Liver (tissue), 8 donors: ENCODE measurements at regions not wholly inside any gene's neighbourhood (a gene's known extent, or its start where the extent isn't known, plus 50 kb on each side); places are given as distances from the start of the nearest gene placed in this dataset.

Experiments used
- DNase-seq: peaks from one replicate; pipeline ENCODE4 v3.0.0-alpha.2; 2017; ENCODE audit warnings: low spot score
- H3K27ac ChIP-seq, 2 donors: one replicate each; pipeline ENCODE4 v1.7.0; 2013; ENCODE audit warnings: inconsistent platforms in 2 of 2, low read length in 2 of 2, control low read depth in 1 of 2, low read depth in 1 of 2, mild to moderate bottlenecking in 1 of 2
- H3K27me3 ChIP-seq, 4 donors: one replicate each; pipeline versions ENCODE4 v1.6.1 to v1.7.0; 2013; ENCODE audit warnings: low read length in 3 of 4, inconsistent platforms in 1 of 4, mild to moderate bottlenecking in 1 of 4, moderate library complexity in 1 of 4; ENCODE audit not compliant: control insufficient read depth in 4 of 4, insufficient read depth in 4 of 4
- H3K36me3 ChIP-seq, 4 donors: one replicate each; pipeline versions ENCODE4 v1.6.1 to v1.7.0; 2013; ENCODE audit warnings: low read length in 3 of 4, mild to moderate bottlenecking in 3 of 4, low read depth in 1 of 4, moderate library complexity in 1 of 4; ENCODE audit not compliant: control insufficient read depth in 4 of 4, insufficient read depth in 3 of 4
- H3K4me1 ChIP-seq, 4 donors: one replicate each; pipeline versions ENCODE4 v1.6.1 to v1.7.0; 2013; ENCODE audit warnings: low read length in 3 of 4, mild to moderate bottlenecking in 3 of 4, moderate library complexity in 1 of 4; ENCODE audit not compliant: control insufficient read depth in 4 of 4, insufficient read depth in 4 of 4
- H3K4me3 ChIP-seq, 3 donors: one replicate each; pipeline versions ENCODE4 v1.6.1 to v1.7.0; 2013; ENCODE audit warnings: low read length in 3 of 3, control low read depth in 1 of 3, low read depth in 1 of 3, mild to moderate bottlenecking in 1 of 3
- H3K9ac ChIP-seq, 2 donors: one replicate each; pipeline ENCODE4 v1.7.0; 2013; ENCODE audit warnings: low read length in 2 of 2, mild to moderate bottlenecking in 2 of 2, moderate library complexity in 2 of 2, control low read depth in 1 of 2, low read depth in 1 of 2
- H3K9me3 ChIP-seq, 4 donors: one replicate each; pipeline versions ENCODE4 v1.6.1 to v1.7.0; 2013; ENCODE audit warnings: low read length in 3 of 4; ENCODE audit not compliant: control insufficient read depth in 4 of 4
- ATF3 ChIP-seq: IDR thresholded peaks from 2 replicates; pipeline ENCODE4 v1.6.1; 2016; ENCODE audit warnings: antibody characterized with exemption
- CTCF ChIP-seq: fragments of 150-350 bp; IDR thresholded peaks from 2 replicates; pipeline ENCODE4 v1.5.1; 2017; ENCODE audit warnings: improper control_type of control experiment, low read depth, low read length; ENCODE audit not compliant: missing input control
- EGR1 ChIP-seq, 2 donors: IDR thresholded peaks; 2 replicates each; pipeline ENCODE4 v1.6.1; 2016 to 2018; ENCODE audit warnings: antibody characterized with exemption in 2 of 2, low read depth in 2 of 2
- FOXA1 ChIP-seq: IDR thresholded peaks from 2 replicates; pipeline ENCODE4 v1.6.1; 2016; ENCODE audit warnings: antibody characterized with exemption
- FOXA2 ChIP-seq: IDR thresholded peaks from 2 replicates; pipeline ENCODE4 v1.6.1; 2016; ENCODE audit warnings: antibody characterized with exemption
- GABPA ChIP-seq, 2 donors: IDR thresholded peaks in 1 of 2; conservative IDR thresholded peaks in 1 of 2; 2 replicates each; pipeline ENCODE4 v1.6.1; 2016; ENCODE audit warnings: antibody characterized with exemption in 2 of 2, mild to moderate bottlenecking in 1 of 2, moderate library complexity in 1 of 2
- HNF4A ChIP-seq, 2 donors: conservative IDR thresholded peaks; 2 replicates each; pipeline ENCODE4 v1.6.1; 2016; ENCODE audit warnings: antibody characterized with exemption in 2 of 2, mild to moderate bottlenecking in 2 of 2
- HNF4G ChIP-seq: IDR thresholded peaks from 2 replicates; pipeline ENCODE4 v1.6.1; 2016; ENCODE audit warnings: antibody characterized with exemption
- JUND ChIP-seq, 2 donors: IDR thresholded peaks; 2 replicates each; pipeline ENCODE4 v1.6.1; 2016; ENCODE audit warnings: antibody characterized with exemption in 2 of 2
- MAX ChIP-seq: IDR thresholded peaks from 2 replicates; pipeline ENCODE4 v1.6.1; 2016; ENCODE audit warnings: antibody characterized with exemption
- NR2F2 ChIP-seq: IDR thresholded peaks from 2 replicates; pipeline ENCODE4 v1.6.1; 2016; ENCODE audit warnings: antibody characterized with exemption
- RAD21 ChIP-seq, 2 donors: IDR thresholded peaks; 2 replicates each; pipeline ENCODE4 v1.6.1; 2016; ENCODE audit warnings: antibody characterized with exemption in 2 of 2, mild to moderate bottlenecking in 2 of 2
- REST ChIP-seq: IDR thresholded peaks from 2 replicates; pipeline ENCODE4 v1.6.1; 2016; ENCODE audit warnings: antibody characterized with exemption, mild to moderate bottlenecking
- RXRA ChIP-seq, 2 donors: IDR thresholded peaks; 2 replicates each; pipeline ENCODE4 v1.6.1; 2017 to 2018; ENCODE audit warnings: antibody characterized with exemption in 2 of 2, mild to moderate bottlenecking in 1 of 2
- SP1 ChIP-seq: IDR thresholded peaks from 2 replicates; pipeline ENCODE4 v1.6.1; 2018; ENCODE audit warnings: antibody characterized with exemption, mild to moderate bottlenecking
- TAF1 ChIP-seq: conservative IDR thresholded peaks from 2 replicates; pipeline ENCODE4 v1.6.1; 2016; ENCODE audit warnings: antibody characterized with exemption, mild to moderate bottlenecking
- YY1 ChIP-seq: IDR thresholded peaks from 2 replicates; pipeline ENCODE4 v1.6.1; 2016; ENCODE audit warnings: antibody characterized with exemption, mild to moderate bottlenecking
- ZBTB33 ChIP-seq: IDR thresholded peaks from 2 replicates; pipeline ENCODE4 v1.6.1; 2016; ENCODE audit warnings: antibody characterized with exemption
- WGBS: extraction: QIAGEN DNeasy Blood & Tissue Kit; methylation state at CpG from one replicate; pipeline ENCODE4 v1.1.7; 2013; 5-methylcytosine and 5-hydroxymethylcytosine counted together
- donor health status: healthy.
- donor health status: healthy.
- donor health status: healthy.
- donor health status: healthy.
- donor health status: healthy.

- TF ChIP-seq FOXA2 = no peak
- peak in 1 of 2 donors; percentile 34 for TF ChIP-seq RXRA (IDR thresholded peaks at IDR 0.05)
- TF ChIP-seq MAX = peak; percentile 13
- TF ChIP-seq YY1 = no peak
- TF ChIP-seq HNF4A (conservative IDR thresholded peaks at IDR 0.05) = peak; percentile 48 to 66
- DNase-seq = no peak
- 13% methylated on average over 1 of the region's 1 CpG for WGBS
Measured at GRCh38 chr3:168183774-168184173, 88.0 kb upstream of the GOLIM4 start.

GRCh38 chr3:168168743-168169142, 73.0 kb upstream of the GOLIM4 start:
- no peak for DNase-seq
- Histone ChIP-seq H3K27me3 (no peaks in the 10 kb centered on the region), H3K4me1 (peaks cover 0 to 2% (median under 1%) of the 10 kb centered on the region in 4 donors), H3K4me3 (no peak overlapping the region), H3K9ac (no peak overlapping the region), H3K9me3 (no peaks in the 10 kb centered on the region), H3K36me3 (no peaks in the 10 kb centered on the region), H3K27ac (no peak overlapping the region)
- 59% methylated on average over 3 of the region's 3 CpGs for WGBS
- TF ChIP-seq FOXA1 (no peak), RXRA (IDR thresholded peaks at IDR 0.05) (no peak), HNF4A (conservative IDR thresholded peaks at IDR 0.05) (no peak), REST (no peak), EGR1 (IDR thresholded peaks at IDR 0.05; ENCODE audit: low read depth in 2 of 2) (no peak), SP1 (no peak), GABPA (IDR thresholded peaks at IDR 0.05 in 1 of 2, conservative IDR thresholded peaks at IDR 0.05 in 1 of 2) (no peak), ZBTB33 (no peak), CTCF (no peak), JUND (IDR thresholded peaks at IDR 0.05) (no peak), TAF1 (no peak), HNF4G (no peak), RAD21 (IDR thresholded peaks at IDR 0.05) (no peak), MAX (no peak), ATF3 (no peak), NR2F2 (no peak), FOXA2 (no peak), YY1 (no peak)

More at GRCh38 chr3:168183774-168184173, 88.0 kb upstream of the GOLIM4 start:
- H3K36me3 ChIP-seq = no peaks in the 10 kb centered on the region
- H3K4me3 ChIP-seq = no peak overlapping the region
- H3K27ac ChIP-seq = no peak overlapping the region
- no peaks in the 10 kb centered on the region for H3K27me3 ChIP-seq
- no peak overlapping the region for H3K9ac ChIP-seq
- peaks cover 2 to 25% (median 6%) of the 10 kb centered on the region in 4 donors for H3K4me1 ChIP-seq
- no peaks in the 10 kb centered on the region for H3K9me3 ChIP-seq
